Mesenchymal stem cell (in vitro differentiated cells and primary cell): ENCODE measurements at regions not wholly inside any gene's neighbourhood (a gene's known extent, or its start where the extent isn't known, plus 50 kb on each side); places are given as distances from the start of the nearest gene placed in this dataset.
A peak's percentile ranks its signal among the peaks of the same experiment; 100 is the strongest.

Experiments used
- DNase-seq: peaks from one replicate; pipeline ENCODE4 v3.0.0-alpha.2; 2013
- H2AFZ ChIP-seq: one replicate; pipeline ENCODE4 v1.6.1; 2013; ENCODE audit warnings: low read depth, mild to moderate bottlenecking, control low read depth, inconsistent platforms, low read length, moderate library complexity
- H2AK5ac ChIP-seq: 2 replicates; pipeline ENCODE4 v1.6.1; 2013; ENCODE audit warnings: low read length, moderate library complexity, mild to moderate bottlenecking, inconsistent platforms; ENCODE audit not compliant: severe bottlenecking
- H2BK120ac ChIP-seq: one replicate; pipeline ENCODE4 v1.6.1; 2013; ENCODE audit warnings: low read depth, mild to moderate bottlenecking, inconsistent platforms, low read length, moderate library complexity
- H2BK12ac ChIP-seq, 2 experiments: one replicate each; pipeline ENCODE4 v1.6.1; 2013; ENCODE audit warnings: inconsistent platforms in 2 of 2, low read length in 2 of 2, mild to moderate bottlenecking in 2 of 2, moderate library complexity in 2 of 2, control low read depth in 1 of 2
- H2BK15ac ChIP-seq: one replicate; pipeline ENCODE4 v1.6.1; 2013; ENCODE audit warnings: mild to moderate bottlenecking, low read depth, inconsistent platforms; ENCODE audit not compliant: poor library complexity, severe bottlenecking
- H2BK5ac ChIP-seq: 2 replicates; pipeline ENCODE4 v1.6.1; 2013; ENCODE audit warnings: low read depth, mild to moderate bottlenecking, low read length, control low read depth, inconsistent platforms; ENCODE audit not compliant: poor library complexity, severe bottlenecking
- H3K14ac ChIP-seq, 2 experiments: one replicate each; pipeline ENCODE4 v1.6.1; 2013; ENCODE audit warnings: inconsistent platforms in 2 of 2, low read length in 2 of 2, control low read depth in 1 of 2, mild to moderate bottlenecking in 1 of 2, moderate library complexity in 1 of 2
- H3K18ac ChIP-seq, 2 experiments: one replicate each; pipeline ENCODE4 v1.6.1; 2013; ENCODE audit warnings: inconsistent platforms in 2 of 2, low read length in 2 of 2, control low read depth in 1 of 2, low read depth in 1 of 2, mild to moderate bottlenecking in 1 of 2
- H3K23ac ChIP-seq, 2 experiments: one replicate each; pipeline ENCODE4 v1.6.1; 2013; ENCODE audit warnings: inconsistent platforms in 2 of 2, low read length in 2 of 2, mild to moderate bottlenecking in 2 of 2, moderate library complexity in 2 of 2, control low read depth in 1 of 2
- H3K27ac ChIP-seq: 2 replicates; pipeline ENCODE4 v1.5.1; 2013; ENCODE audit warnings: mild to moderate bottlenecking, moderate library complexity, low read length, control low read depth, inconsistent platforms; ENCODE audit not compliant: poor library complexity, severe bottlenecking
- H3K27me3 ChIP-seq, 2 experiments: 2 replicates each; pipeline versions ENCODE4 v1.6.1 to v1.7.0; 2013; ENCODE audit warnings: low read length in 2 of 2, mild to moderate bottlenecking in 2 of 2, moderate library complexity in 2 of 2, control low read depth in 1 of 2, inconsistent platforms in 1 of 2; ENCODE audit not compliant: control insufficient read depth in 1 of 2, insufficient read depth in 1 of 2
- H3K36me3 ChIP-seq, 2 experiments: 2 replicates each; pipeline versions ENCODE4 v1.6.1 to v1.7.0; 2013; ENCODE audit warnings: low read length in 2 of 2, control low read depth in 1 of 2, inconsistent platforms in 1 of 2, low read depth in 1 of 2, mild to moderate bottlenecking in 1 of 2; ENCODE audit not compliant: insufficient read depth in 2 of 2, control insufficient read depth in 1 of 2
- H3K4ac ChIP-seq, 2 experiments: one replicate each; pipeline ENCODE4 v1.6.1; 2013; ENCODE audit warnings: inconsistent platforms in 2 of 2, low read length in 2 of 2, mild to moderate bottlenecking in 2 of 2, moderate library complexity in 2 of 2, control low read depth in 1 of 2, low read depth in 1 of 2
- H3K4me1 ChIP-seq: 2 replicates; pipeline ENCODE4 v1.6.1; 2013; ENCODE audit warnings: low read depth, low read length, control low read depth; ENCODE audit not compliant: control insufficient read depth, insufficient read depth
- H3K4me2 ChIP-seq: 2 replicates; pipeline ENCODE4 v1.6.1; 2013; ENCODE audit warnings: low read length, mild to moderate bottlenecking, inconsistent platforms; ENCODE audit not compliant: poor library complexity, severe bottlenecking
- H3K4me3 ChIP-seq, 2 experiments: 2 replicates each; pipeline versions ENCODE4 v1.5.1 to v1.7.0; 2013; ENCODE audit warnings: low read length in 2 of 2, mild to moderate bottlenecking in 2 of 2, control low read depth in 1 of 2, low read depth in 1 of 2; ENCODE audit not compliant: insufficient read depth in 1 of 2
- H3K79me1 ChIP-seq: replicated peaks from 2 replicates; pipeline ENCODE4 v1.6.1; 2013; ENCODE audit warnings: mild to moderate bottlenecking, control low read depth, low read length, inconsistent platforms; ENCODE audit not compliant: poor library complexity, severe bottlenecking
- H3K9ac ChIP-seq: 2 replicates; pipeline ENCODE4 v1.7.0; 2013; ENCODE audit warnings: mild to moderate bottlenecking, low read length, moderate library complexity
- H3K9me3 ChIP-seq: 2 replicates; pipeline ENCODE4 v1.7.0; 2013; ENCODE audit warnings: mild to moderate bottlenecking, low read length; ENCODE audit not compliant: control insufficient read depth
- H4K8ac ChIP-seq: one replicate; pipeline ENCODE4 v1.6.1; 2013; ENCODE audit warnings: inconsistent platforms, mild to moderate bottlenecking, low read length, moderate library complexity
- H4K91ac ChIP-seq: one replicate; pipeline ENCODE4 v1.6.1; 2013; ENCODE audit warnings: mild to moderate bottlenecking, low read length, inconsistent platforms
- WGBS: methylation state at CpG from one replicate; pipeline ENCODE4 v1.1.7; 2013; ENCODE audit warnings: mixed read lengths; 5-methylcytosine and 5-hydroxymethylcytosine counted together

- Histone ChIP-seq H3K18ac (no peak overlapping the region), H3K27ac (no peak overlapping the region), H3K4me2 (no peak overlapping the region), H3K9me3 (no peaks in the 10 kb centered on the region), H3K4me1 (peaks cover 5% of the 10 kb centered on the region), H2BK15ac (no peak overlapping the region), H3K23ac (no peak overlapping the region), H3K27me3 (no peaks in the 10 kb centered on the region), H2BK12ac (no peak overlapping the region), H2BK5ac (no peak overlapping the region), H2AK5ac (no peak overlapping the region), H3K4me3 (no peak overlapping the region), H3K14ac (no peak overlapping the region), H3K9ac (no peak overlapping the region), H2AFZ (no peak overlapping the region), H4K8ac (no peak overlapping the region), H4K91ac (no peak overlapping the region), H3K4ac (no peak overlapping the region), H3K36me3 (no peaks in the 10 kb centered on the region), H2BK120ac (no peak overlapping the region), H3K79me1 (no peaks in the 10 kb centered on the region)
- no peak for DNase-seq
- WGBS = 100% methylated on average over 1 of the region's 4 CpGs
These were observed 97.5 kb upstream of the RPS6KA3 start for GRCh38 chrX:20364238-20364637.

- Histone ChIP-seq H3K9ac (peak overlapping the region; percentile 80), H3K4me2 (no peak overlapping the region), H3K27ac (peak overlapping the region; percentile 93), H2BK12ac (no peak overlapping the region), H3K14ac (no peak overlapping the region), H4K91ac (no peak overlapping the region), H3K4ac (no peak overlapping the region), H3K27me3 (no peaks in the 10 kb centered on the region), H2BK15ac (no peak overlapping the region), H3K18ac (no peak overlapping the region), H3K36me3 (no peaks in the 10 kb centered on the region), H3K4me3 (no peak overlapping the region), H2BK120ac (no peak overlapping the region), H2AFZ (no peak overlapping the region), H3K79me1 (no peaks in the 10 kb centered on the region), H3K4me1 (peaks cover 5% of the 10 kb centered on the region), H3K23ac (no peak overlapping the region), H2AK5ac (no peak overlapping the region), H4K8ac (no peak overlapping the region), H3K9me3 (no peaks in the 10 kb centered on the region), H2BK5ac (no peak overlapping the region)
- no peak for DNase-seq
- no CpG with 5 or more reads among the region's 5 CpGs for WGBS
These were observed 96.6 kb upstream of the RPS6KA3 start for GRCh38 chrX:20363275-20363674.

DNA sequence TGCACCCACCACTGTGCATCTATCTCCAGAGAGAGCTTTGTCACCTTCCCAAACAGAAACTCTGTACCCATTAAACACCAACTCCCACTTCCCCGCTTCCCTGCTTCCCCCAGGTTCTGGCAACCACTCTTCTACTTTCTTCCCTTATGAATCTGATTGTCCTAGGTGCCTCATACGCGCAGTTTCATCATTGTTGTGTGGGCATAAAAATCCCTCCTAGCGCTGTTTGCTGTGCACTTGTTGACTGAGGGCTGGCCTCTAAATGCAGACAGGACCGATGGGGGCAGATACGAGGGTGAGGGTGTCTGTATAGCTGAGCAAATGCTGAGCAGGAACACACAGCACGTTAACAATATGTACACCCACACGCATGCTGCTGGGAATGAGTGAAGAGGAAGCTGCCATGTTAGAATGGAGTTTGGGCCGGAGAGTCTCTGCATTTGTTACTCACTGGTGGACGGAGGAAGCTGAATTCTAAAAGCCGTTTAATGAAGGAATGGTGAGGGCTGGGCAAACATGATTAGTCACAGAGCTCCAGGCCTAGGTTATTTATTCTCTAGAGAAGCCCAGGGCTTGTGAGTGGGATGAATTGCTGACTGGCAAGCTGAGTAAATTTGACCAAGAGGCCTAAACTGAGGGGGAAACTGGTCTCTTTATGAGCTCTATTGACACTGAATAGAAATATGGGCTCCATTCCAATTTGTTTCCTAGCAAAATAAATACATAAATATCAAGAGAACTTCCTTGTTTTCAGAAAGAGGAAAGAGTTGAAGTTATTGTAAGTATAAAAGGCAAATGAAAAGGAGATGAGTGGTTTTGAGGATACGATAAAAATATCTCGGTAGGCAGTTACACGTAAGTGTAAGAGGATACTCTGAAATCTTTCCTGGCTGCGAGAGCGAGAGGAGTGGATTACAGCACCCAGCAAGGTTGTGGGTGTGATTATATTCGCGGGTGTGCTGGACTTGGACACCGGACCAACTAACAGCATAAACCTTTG, 95.9 kb upstream of the RPS6KA3 start:
- Histone ChIP-seq H3K18ac (peak overlapping the region; percentile 80 to 82), H3K4me2 (peak overlapping the region; percentile 10), H2BK15ac (no peak overlapping the region), H3K14ac (peak overlapping the region in 1 of 2 experiments; percentile 60), H3K36me3 (no peaks in the 10 kb centered on the region), H3K4me3 (peak overlapping the region in 1 of 2 experiments; percentile 34), H2BK12ac (peak overlapping the region; percentile 54 to 94), H4K91ac (peak overlapping the region; percentile 34), H3K27me3 (no peaks in the 10 kb centered on the region), H3K27ac (peak overlapping the region; percentile 93), H3K79me1 (no peaks in the 10 kb centered on the region), H2BK5ac (peak overlapping the region; percentile 46), H2AK5ac (peak overlapping the region; percentile 62), H2BK120ac (no peak overlapping the region), H2AFZ (no peak overlapping the region), H3K4me1 (peaks cover 5% of the 10 kb centered on the region), H3K4ac (peak overlapping the region in 1 of 2 experiments; percentile 41), H3K9ac (peak overlapping the region; percentile 80), H3K23ac (no peak overlapping the region), H3K9me3 (no peaks in the 10 kb centered on the region), H4K8ac (no peak overlapping the region)
- WGBS = 68% methylated on average over 16 of the region's 19 CpGs
- peak; percentile 53 for DNase-seq

GRCh38 chrX:20361890-20362262, 95.2 kb upstream of the RPS6KA3 start:
- Histone ChIP-seq H3K27me3 (no peaks in the 10 kb centered on the region), H3K4me2 (peak overlapping the region; percentile 11), H4K91ac (no peak overlapping the region), H2AFZ (no peak overlapping the region), H2AK5ac (no peak overlapping the region), H3K4ac (no peak overlapping the region), H3K9ac (peak overlapping the region; percentile 80), H3K9me3 (no peaks in the 10 kb centered on the region), H4K8ac (no peak overlapping the region), H2BK120ac (no peak overlapping the region), H3K4me1 (peaks cover 5% of the 10 kb centered on the region), H3K18ac (no peak overlapping the region), H3K23ac (no peak overlapping the region), H3K27ac (peak overlapping the region; percentile 93), H2BK12ac (no peak overlapping the region), H3K4me3 (no peak overlapping the region), H3K79me1 (no peaks in the 10 kb centered on the region), H3K14ac (no peak overlapping the region), H2BK15ac (no peak overlapping the region), H2BK5ac (peak overlapping the region; percentile 46), H3K36me3 (no peaks in the 10 kb centered on the region)
- peak; percentile 79 for DNase-seq
- 86% methylated on average over 1 of the region's 4 CpGs for WGBS
